ENCODE measurements at regions not wholly inside any gene's neighbourhood (a gene's known extent, or its start where the extent isn't known, plus 50 kb on each side); places are given as distances from the start of the nearest gene placed in this dataset.

- no peak for TF ChIP-seq ZNF468 (CRISPR knock-in tag; IDR thresholded peaks at IDR 0.05)
- no peak for TF ChIP-seq TFE3 (CRISPR knock-in tag; IDR thresholded peaks at IDR 0.05)
- TF ChIP-seq ZBTB33 (CRISPR knock-in tag; IDR thresholded peaks at IDR 0.05): no peak
- no peak for TF ChIP-seq RAD21 (CRISPR knock-in tag; IDR thresholded peaks at IDR 0.05)
- no peak for TF ChIP-seq ZNF510 (CRISPR knock-in tag; IDR thresholded peaks at IDR 0.05; ENCODE audit: low read depth)
- TF ChIP-seq CTCF (CRISPR knock-in tag; IDR thresholded peaks at IDR 0.05): no peak
- no peak for TF ChIP-seq ZNF12 (CRISPR knock-in tag; IDR thresholded peaks at IDR 0.05)
Measured at GRCh38 chr10:89952325-89952724, 250.9 kb downstream of the KIF20B start.

All from HepG2 (cell line).